Body of pancreas (tissue), 4 donors: ENCODE measurements at regions not wholly inside any gene's neighbourhood (a gene's known extent, or its start where the extent isn't known, plus 50 kb on each side); places are given as distances from the start of the nearest gene placed in this dataset.

ENCODE experiments used
- ATAC-seq: fragments of 150-250 bp; one replicate; pipeline ENCODE4 v1.9.1; 2016
- DNase-seq, 4 donors: peaks; one replicate each; pipeline ENCODE4 v3.0.0-alpha.2; 2019
- H3K27ac ChIP-seq, 4 donors: fragments of 200-600 bp; sonication (generic); 1 replicate in 3 of 4; 2 replicates in 1 of 4; pipeline versions ENCODE4 v1.5.1 to v1.6.1; 2016 to 2019; ENCODE audit warnings: mild to moderate bottlenecking in 1 of 4, mixed read lengths in 1 of 4, moderate library complexity in 1 of 4
- H3K27me3 ChIP-seq, 2 donors: fragments of 200-600 bp; sonication (generic); one replicate each; pipeline ENCODE4 v1.6.0; 2016; ENCODE audit warnings: mild to moderate bottlenecking in 1 of 2
- H3K36me3 ChIP-seq, 2 donors: fragments of 200-600 bp; sonication (generic); replicated peaks in 1 of 2; 2 replicates each; pipeline ENCODE4 v1.5.1; 2016; ENCODE audit warnings: low read depth in 2 of 2; ENCODE audit not compliant: insufficient read depth in 1 of 2
- H3K4me1 ChIP-seq: fragments of 200-600 bp; sonication (generic); one replicate; pipeline ENCODE4 v1.6.0; 2016
- H3K4me3 ChIP-seq, 2 donors: fragments of 200-600 bp; sonication (generic); 1 replicate in 1 of 2; 2 replicates in 1 of 2; pipeline ENCODE4 v1.5.1; 2016 to 2019
- H3K9me3 ChIP-seq, 3 donors: fragments of 200-600 bp; sonication (generic); 1 replicate in 2 of 3; 2 replicates in 1 of 3; pipeline ENCODE4 v1.5.1; 2016
- CTCF ChIP-seq, 7 experiments: fragments of 450-650 bp in 4 of 7; fragments of 200-600 bp in 3 of 7; sonication (generic) in 3 of 7; IDR thresholded peaks; one replicate each; pipeline ENCODE4 v1.5.1; 2016 to 2019; ENCODE audit warnings: antibody characterized with exemption in 7 of 7
- POLR2A ChIP-seq, 3 donors: fragments of 450-650 bp; IDR thresholded peaks; one replicate each; pipeline ENCODE4 v1.6.1; 2016; ENCODE audit warnings: antibody characterized with exemption in 3 of 3, mild to moderate bottlenecking in 2 of 3
- WGBS, 2 donors: methylation state at CpG; one replicate each; pipeline ENCODE4 v1.1.5; 2017; 5-methylcytosine and 5-hydroxymethylcytosine counted together
- intact Hi-C: fragments of 100-400 bp; cut with DNase I; formaldehyde crosslinking; loops from one replicate; pipeline ENCODE4 v1.15.1; 2023

DNA sequence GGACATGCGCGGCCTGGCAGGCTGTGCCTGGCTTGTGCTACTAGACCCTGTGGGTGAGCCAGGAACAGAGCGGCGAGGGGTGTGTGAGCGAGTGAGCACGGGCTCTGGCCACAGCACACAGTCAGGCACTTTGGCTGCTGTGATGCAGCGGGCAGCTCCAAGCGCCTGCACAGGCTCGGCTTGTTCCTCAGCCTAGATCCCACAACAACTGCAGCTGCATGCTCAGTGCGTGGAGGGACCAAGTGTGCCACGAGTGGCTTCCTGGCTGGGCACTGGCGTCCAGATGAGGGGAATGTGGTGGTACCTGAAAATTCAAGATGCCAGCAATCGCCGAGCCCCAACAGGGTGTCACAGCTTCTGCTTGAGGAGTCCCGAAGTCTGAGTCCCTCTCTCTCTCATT, 1056.6 kb downstream of the RAPGEF2 start:
- Histone ChIP-seq H3K4me1 (no peaks in the 10 kb centered on the region), H3K4me3 (no peak overlapping the region), H3K27me3 (no peaks in the 10 kb centered on the region), H3K27ac (no peak overlapping the region), H3K36me3 (no peaks in the 10 kb centered on the region), H3K9me3 (no peaks in the 10 kb centered on the region)
- TF ChIP-seq POLR2A (IDR thresholded peaks at IDR 0.05) (no peak), CTCF (IDR thresholded peaks at IDR 0.05) (no peak)
- DNase-seq (no peak), ATAC-seq (no peak)
- 93 to 94% methylated on average over 14 to 15 of the region's 15 CpGs for WGBS, 2 donors
- intact Hi-C loops: no loop called here

- no peaks in the 10 kb centered on the region for H3K27me3 ChIP-seq
- no peak overlapping the region for H3K27ac ChIP-seq
- no peak overlapping the region for H3K4me3 ChIP-seq
- intact Hi-C loops: no loop called here
- H3K4me1 ChIP-seq: no peaks in the 10 kb centered on the region
- no peak for DNase-seq
- H3K36me3 ChIP-seq: no peaks in the 10 kb centered on the region
- TF ChIP-seq POLR2A (IDR thresholded peaks at IDR 0.05) (no peak), CTCF (IDR thresholded peaks at IDR 0.05) (no peak)
- H3K9me3 ChIP-seq: no peaks in the 10 kb centered on the region
- ATAC-seq: no peak
- WGBS, 2 donors: 84 to 97% methylated on average over 1 of the region's 1 CpG
Observed at GRCh38 chr4:160161026-160161425, 1058.1 kb downstream of the RAPGEF2 start.

GRCh38 chr4:160175064-160175643, 1072.3 kb downstream of the RAPGEF2 start:
- H3K27me3 ChIP-seq: no peaks in the 10 kb centered on the region
- TF ChIP-seq POLR2A (IDR thresholded peaks at IDR 0.05) (no peak), CTCF (IDR thresholded peaks at IDR 0.05) (no peak)
- intact Hi-C loops: no loop called here
- 83 to 88% methylated on average over 8 of the region's 8 CpGs for WGBS, 2 donors
- H3K36me3 ChIP-seq: no peaks in the 10 kb centered on the region
- no peaks in the 10 kb centered on the region for H3K4me1 ChIP-seq
- DNase-seq: no peak
- H3K9me3 ChIP-seq: no peaks in the 10 kb centered on the region
- ATAC-seq: no peak
- H3K4me3 ChIP-seq: no peak overlapping the region
- H3K27ac ChIP-seq: no peak overlapping the region

DNA sequence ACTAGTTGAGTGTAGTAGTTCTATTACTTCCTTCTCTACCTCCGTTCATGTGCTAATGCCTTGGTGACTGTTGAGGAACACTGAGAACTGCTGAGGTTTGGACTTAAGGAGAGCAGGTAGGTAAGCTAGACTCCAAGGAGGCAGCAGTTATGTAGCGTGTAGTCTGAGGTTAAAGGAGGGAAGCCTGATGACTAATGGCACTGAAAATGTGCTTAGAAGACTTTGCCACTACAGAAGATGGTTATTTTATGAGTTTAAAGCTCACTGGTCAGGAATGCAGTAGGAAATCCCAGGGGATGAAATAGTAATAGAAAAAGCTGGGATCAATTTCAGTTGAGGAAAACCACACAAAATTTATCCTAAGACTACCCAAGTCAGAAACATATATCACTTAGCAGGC, 1077.3 kb downstream of the RAPGEF2 start:
- no peaks in the 10 kb centered on the region for H3K36me3 ChIP-seq
- no peaks in the 10 kb centered on the region for H3K4me1 ChIP-seq
- H3K4me3 ChIP-seq: no peak overlapping the region
- H3K9me3 ChIP-seq: no peaks in the 10 kb centered on the region
- WGBS, 2 donors: 83 to 85% methylated on average over 2 of the region's 2 CpGs
- ATAC-seq (no peak), DNase-seq (no peak)
- no peak overlapping the region for H3K27ac ChIP-seq
- intact Hi-C loops: no loop called here
- no peaks in the 10 kb centered on the region for H3K27me3 ChIP-seq
- TF ChIP-seq CTCF (IDR thresholded peaks at IDR 0.05) (no peak), POLR2A (IDR thresholded peaks at IDR 0.05) (no peak)

GRCh38 chr4:160182727-160183126, 1079.8 kb downstream of the RAPGEF2 start:
- Histone ChIP-seq H3K27me3 (no peaks in the 10 kb centered on the region), H3K4me3 (no peak overlapping the region), H3K36me3 (no peaks in the 10 kb centered on the region), H3K9me3 (no peaks in the 10 kb centered on the region), H3K4me1 (no peaks in the 10 kb centered on the region), H3K27ac (no peak overlapping the region)
- no peak for ATAC-seq
- WGBS, 2 donors: 95 to 96% methylated on average over 2 of the region's 2 CpGs
- intact Hi-C loops: no loop called here
- no peak for TF ChIP-seq CTCF (IDR thresholded peaks at IDR 0.05)
- TF ChIP-seq POLR2A (IDR thresholded peaks at IDR 0.05): no peak
- no peak for DNase-seq
